CD4-positive, CD25-positive, alpha-beta regulatory T cell (primary cell): ENCODE measurements at regions not wholly inside any gene's neighbourhood (a gene's known extent, or its start where the extent isn't known, plus 50 kb on each side); places are given as distances from the start of the nearest gene placed in this dataset.
A peak's percentile ranks its signal among the peaks of the same experiment; 100 is the strongest.
"Not testable (repeated sequence)": the region's sequence is repeated elsewhere in the genome, so short reads cannot be mapped to it uniquely, and the experiment has no call there.

Source experiments
- ATAC-seq, 2 donors: fragments of 150-1000 bp; cut with Tn5 transposase; one replicate each; pipeline ENCODE4 v1.10.0; 2021; ENCODE audit warnings: low read depth in 2 of 2, moderate number of reproducible peaks in 2 of 2, moderate library complexity in 1 of 2
- DNase-seq, 3 donors: peaks; one replicate each; pipeline versions ENCODE4 v3.0.0 to v3.0.0-alpha.2; 2012 to 2022; ENCODE audit warnings: mixed read lengths in 1 of 3
- H3K27ac ChIP-seq: one replicate; pipeline ENCODE4 v1.7.0; 2013; ENCODE audit warnings: mild to moderate bottlenecking, low read length; ENCODE audit not compliant: insufficient read depth, poor library complexity, severe bottlenecking
- H3K27me3 ChIP-seq: one replicate; pipeline ENCODE4 v1.7.0; 2013; ENCODE audit warnings: low read length; ENCODE audit not compliant: control insufficient read depth, insufficient read depth
- H3K36me3 ChIP-seq: one replicate; pipeline ENCODE4 v1.7.0; 2013; ENCODE audit warnings: mild to moderate bottlenecking, low read length, moderate library complexity; ENCODE audit not compliant: control insufficient read depth, insufficient read depth
- H3K4me1 ChIP-seq: 2 replicates; pipeline ENCODE4 v1.7.0; 2013; ENCODE audit warnings: mild to moderate bottlenecking, low read length; ENCODE audit not compliant: insufficient read depth, control insufficient read depth, poor library complexity, severe bottlenecking
- H3K4me3 ChIP-seq: one replicate; pipeline ENCODE4 v1.7.0; 2013; ENCODE audit warnings: low read depth, mild to moderate bottlenecking, low read length, moderate library complexity
- H3K9me3 ChIP-seq, 2 experiments: 1 replicate in 1 of 2; 2 replicates in 1 of 2; pipeline ENCODE4 v1.7.0; 2013; ENCODE audit warnings: low read length in 2 of 2, mild to moderate bottlenecking in 1 of 2, moderate library complexity in 1 of 2; ENCODE audit not compliant: control insufficient read depth in 2 of 2
- H3K27ac Mint-ChIP-seq, 3 donors: one replicate each; pipeline ENCODE4 v1.8.0; 2020 to 2022; ENCODE audit warnings: mild to moderate bottlenecking in 3 of 3, mixed read lengths in 3 of 3, moderate library complexity in 2 of 3
- H3K27me3 Mint-ChIP-seq: one replicate; pipeline ENCODE4 v1.8.0; 2022; ENCODE audit warnings: mild to moderate bottlenecking, mixed read lengths
- H3K36me3 Mint-ChIP-seq: one replicate; pipeline ENCODE4 v1.8.0; 2020; ENCODE audit warnings: mixed read lengths
- H3K4me1 Mint-ChIP-seq, 4 donors: one replicate each; pipeline ENCODE4 v1.8.0; 2020 to 2022; ENCODE audit warnings: mixed read lengths in 4 of 4, mild to moderate bottlenecking in 1 of 4
- H3K4me3 Mint-ChIP-seq, 4 donors: one replicate each; pipeline ENCODE4 v1.8.0; 2020 to 2022; ENCODE audit warnings: mild to moderate bottlenecking in 4 of 4, mixed read lengths in 4 of 4, moderate library complexity in 3 of 4
- H3K9me3 Mint-ChIP-seq, 7 donors: one replicate each; pipeline ENCODE4 v1.8.0; 2020 to 2022; ENCODE audit warnings: mixed read lengths in 7 of 7, mild to moderate bottlenecking in 3 of 7, moderate library complexity in 2 of 7

DNA sequence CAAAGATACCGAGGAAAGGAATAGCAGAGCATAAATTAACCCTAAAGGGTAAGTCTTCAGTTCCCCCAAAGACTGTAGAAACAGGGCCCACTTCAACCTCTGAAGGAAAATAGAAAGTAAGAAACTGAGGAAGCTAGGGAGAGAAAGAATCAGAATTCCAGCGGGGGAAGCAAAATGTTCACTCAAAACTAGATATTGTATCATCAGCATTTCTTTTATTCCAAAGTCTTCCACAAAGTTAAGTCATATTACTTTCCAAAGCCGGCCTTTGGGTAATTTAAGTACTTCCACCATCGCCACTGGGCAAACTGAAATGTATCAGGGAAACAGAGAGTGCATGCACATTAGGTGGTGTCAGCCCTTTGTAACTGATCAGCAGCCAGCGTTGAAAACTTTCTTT, 88.3 kb downstream of the RSL24D1 start:
- ATAC-seq (no peak), DNase-seq (no peak)
- Histone ChIP-seq H3K36me3 (no peaks in the 10 kb centered on the region), H3K4me3 (no peak overlapping the region), H3K4me1 (no peaks in the 10 kb centered on the region), H3K27ac (no peak overlapping the region), H3K27me3 (peaks cover 3% of the 10 kb centered on the region), H3K9me3 (no peaks in the 10 kb centered on the region)
- peaks cover 0 to 6% (median under 1%) of the 10 kb centered on the region in 7 donors for H3K9me3 Mint-ChIP-seq
- H3K36me3 Mint-ChIP-seq: no peaks in the 10 kb centered on the region
- peak overlapping the region in 1 of 3 donors; percentile 37 for H3K27ac Mint-ChIP-seq
- no peaks in the 10 kb centered on the region for H3K4me1 Mint-ChIP-seq
- H3K27me3 Mint-ChIP-seq: peaks cover 13% of the 10 kb centered on the region
- H3K4me3 Mint-ChIP-seq: no peak overlapping the region

DNA sequence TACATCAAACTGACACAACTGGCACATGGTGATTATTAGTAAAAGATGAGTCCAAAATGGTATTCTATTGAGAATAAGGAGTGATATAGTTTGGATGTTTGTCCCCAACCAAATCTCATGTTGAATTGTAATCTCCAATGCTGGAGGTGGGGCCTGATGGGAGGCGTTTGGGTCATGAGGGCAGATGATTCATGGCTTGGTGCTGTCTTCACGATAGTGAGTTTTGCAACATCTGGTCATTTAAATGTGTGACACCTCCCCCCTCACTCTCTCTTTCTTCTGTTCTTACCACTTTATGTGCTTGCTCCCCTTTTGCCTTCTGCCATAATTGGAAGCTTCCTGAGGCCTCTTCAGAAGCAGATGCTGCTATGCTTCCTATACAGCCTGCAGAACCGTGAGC, 90.6 kb downstream of the RSL24D1 start:
- Mint-ChIP-seq H3K9me3 (peaks cover 0 to 7% (median 2%) of the 10 kb centered on the region in 7 donors), H3K27me3 (peaks cover 14% of the 10 kb centered on the region), H3K4me1 (no peaks in the 10 kb centered on the region), H3K36me3 (no peaks in the 10 kb centered on the region), H3K4me3 (no peak overlapping the region), H3K27ac (no peak overlapping the region)
- H3K36me3 ChIP-seq: no peaks in the 10 kb centered on the region
- no peak overlapping the region for H3K27ac ChIP-seq
- DNase-seq (no peak), ATAC-seq (no peak)
- H3K9me3 ChIP-seq: no peaks in the 10 kb centered on the region
- H3K4me1 ChIP-seq: no peaks in the 10 kb centered on the region
- H3K27me3 ChIP-seq: peaks cover 3% of the 10 kb centered on the region
- H3K4me3 ChIP-seq: no peak overlapping the region

DNA sequence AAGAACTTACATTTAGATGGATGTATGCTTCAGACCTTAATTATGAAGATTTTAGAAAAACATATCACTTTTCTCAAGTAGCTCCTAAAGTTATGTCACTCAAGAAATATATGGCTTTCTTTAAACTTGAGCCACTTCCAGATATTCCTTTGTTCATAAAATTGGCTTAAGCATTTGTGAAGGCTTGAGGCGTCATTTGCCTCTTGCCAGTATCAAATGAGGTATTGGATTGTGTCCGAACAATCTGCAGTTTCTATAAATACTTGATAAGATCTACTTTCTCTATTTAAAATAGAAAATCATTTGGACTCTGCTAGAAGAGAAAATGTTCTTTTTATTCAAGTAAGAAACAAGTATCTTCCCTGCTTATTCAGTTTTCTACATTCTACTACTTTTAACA, 102.6 kb downstream of the RSL24D1 start:
- no peak for DNase-seq
- no peaks in the 10 kb centered on the region for H3K27me3 ChIP-seq
- no peaks in the 10 kb centered on the region for H3K4me1 Mint-ChIP-seq

GRCh38 chr15:55088207-55088606, 108.5 kb downstream of the RSL24D1 start:
- Histone ChIP-seq H3K4me3 (no peak overlapping the region), H3K9me3 (peaks cover 0 to 1% of the 10 kb centered on the region in 2 experiments), H3K27ac (no peak overlapping the region), H3K36me3 (no peaks in the 10 kb centered on the region), H3K4me1 (no peaks in the 10 kb centered on the region), H3K27me3 (no peaks in the 10 kb centered on the region)
- H3K4me1 Mint-ChIP-seq: no peaks in the 10 kb centered on the region
- DNase-seq (no peak), ATAC-seq (no peak)
- H3K9me3 Mint-ChIP-seq: peaks cover 0 to 7% (median 5%) of the 10 kb centered on the region in 7 donors
- no peaks in the 10 kb centered on the region for H3K36me3 Mint-ChIP-seq
- H3K4me3 Mint-ChIP-seq: no peak overlapping the region
- H3K27me3 Mint-ChIP-seq: peaks cover 4% of the 10 kb centered on the region
- no peak overlapping the region for H3K27ac Mint-ChIP-seq

More for the DNA sequence above, 102.6 kb downstream of the RSL24D1 start:
- no peak for ATAC-seq
- Mint-ChIP-seq H3K9me3 (peaks cover 0 to 7% (median 0%) of the 10 kb centered on the region in 7 donors), H3K27me3 (peaks cover 3% of the 10 kb centered on the region), H3K36me3 (no peaks in the 10 kb centered on the region), H3K27ac (no peak overlapping the region), H3K4me3 (no peak overlapping the region)
- no peaks in the 10 kb centered on the region for H3K9me3 ChIP-seq
- no peak overlapping the region for H3K4me3 ChIP-seq
- H3K27ac ChIP-seq: no peak overlapping the region
- no peaks in the 10 kb centered on the region for H3K4me1 ChIP-seq
- H3K36me3 ChIP-seq: no peaks in the 10 kb centered on the region

GRCh38 chr15:55084673-55085072, 112.1 kb downstream of the RSL24D1 start:
- Histone ChIP-seq H3K36me3 (no peaks in the 10 kb centered on the region), H3K4me3 (no peak overlapping the region), H3K9me3 (peaks cover 0 to 1% of the 10 kb centered on the region in 2 experiments), H3K27ac (no peak overlapping the region), H3K4me1 (no peaks in the 10 kb centered on the region), H3K27me3 (no peaks in the 10 kb centered on the region)
- H3K9me3 Mint-ChIP-seq: peaks cover 0 to 7% (median 3%) of the 10 kb centered on the region in 7 donors
- H3K4me3 Mint-ChIP-seq: no peak overlapping the region
- ATAC-seq: no peak
- H3K4me1 Mint-ChIP-seq: no peaks in the 10 kb centered on the region
- no peak for DNase-seq
- H3K36me3 Mint-ChIP-seq: no peaks in the 10 kb centered on the region
- no peak overlapping the region for H3K27ac Mint-ChIP-seq
- H3K27me3 Mint-ChIP-seq: peaks cover 4% of the 10 kb centered on the region

DNA sequence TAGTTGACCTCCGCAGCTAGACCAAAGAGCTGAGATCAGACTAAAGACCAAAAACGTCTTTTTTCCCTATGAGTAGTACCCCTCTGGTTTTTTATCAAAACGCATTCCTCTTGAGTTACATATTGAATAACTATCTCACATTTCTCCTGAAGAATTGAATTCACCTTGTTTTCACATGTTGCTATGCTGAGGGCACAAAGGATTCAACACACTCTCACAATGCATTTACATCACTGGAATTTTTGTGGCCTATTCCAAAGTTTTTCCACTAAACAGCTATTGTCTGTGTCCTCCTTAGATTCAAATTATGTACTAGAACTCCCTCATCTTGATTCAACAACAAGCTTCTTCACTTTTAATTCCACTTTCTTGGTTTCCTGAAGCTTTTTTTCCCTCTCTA, 112.5 kb downstream of the RSL24D1 start:
- Histone ChIP-seq H3K4me3 (no peak overlapping the region), H3K36me3 (no peaks in the 10 kb centered on the region), H3K9me3 (peaks cover 0 to 1% of the 10 kb centered on the region in 2 experiments), H3K4me1 (no peaks in the 10 kb centered on the region), H3K27ac (no peak overlapping the region), H3K27me3 (no peaks in the 10 kb centered on the region)
- peaks cover 7% of the 10 kb centered on the region for H3K27me3 Mint-ChIP-seq
- peaks cover 0 to 7% (median 2%) of the 10 kb centered on the region in 7 donors for H3K9me3 Mint-ChIP-seq
- H3K4me3 Mint-ChIP-seq: no peak overlapping the region
- no peaks in the 10 kb centered on the region for H3K4me1 Mint-ChIP-seq
- H3K36me3 Mint-ChIP-seq: no peaks in the 10 kb centered on the region
- DNase-seq (no peak), ATAC-seq (no peak)
- peak overlapping the region in 1 of 3 donors; percentile 16 for H3K27ac Mint-ChIP-seq

DNA sequence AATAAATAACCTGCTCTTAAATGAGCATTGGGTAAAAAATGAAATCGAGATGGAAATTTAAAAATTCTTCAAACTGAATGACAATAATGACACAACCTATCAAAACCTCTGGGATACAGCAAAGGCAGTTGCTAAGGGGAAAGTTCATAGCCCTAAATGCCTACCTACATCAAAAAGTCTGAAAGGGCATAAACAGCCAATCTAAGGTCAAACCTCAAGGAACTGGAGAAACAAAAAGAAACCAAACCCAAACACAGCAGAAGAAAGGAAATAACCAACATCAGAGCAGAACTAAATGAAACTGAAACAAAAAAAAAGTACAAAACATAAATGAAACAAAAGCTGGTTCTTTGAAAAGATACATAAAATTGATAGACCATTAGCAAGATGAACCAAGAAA, 119.7 kb downstream of the RSL24D1 start:
- not testable (repeated sequence) for H3K27me3 Mint-ChIP-seq, H3K27ac ChIP-seq, H3K36me3 Mint-ChIP-seq, ATAC-seq, H3K4me1 ChIP-seq, H3K9me3 ChIP-seq, H3K27me3 ChIP-seq, H3K36me3 ChIP-seq
- peak overlapping the region; percentile 26 for H3K4me3 ChIP-seq
- H3K27ac Mint-ChIP-seq: peak overlapping the region in 2 of 3 donors; percentile 51 to 96
- H3K4me3 Mint-ChIP-seq: peak overlapping the region in 3 of 4 donors; percentile 12 to 36 (median 24)
- peak in 2 of 3 donors; percentile 1 to 71 for DNase-seq
- H3K4me1 Mint-ChIP-seq: peaks cover 10 to 31% (median 21%) of the 10 kb centered on the region in 4 donors
- peaks cover 2 to 21% (median 5%) of the 10 kb centered on the region in 7 donors for H3K9me3 Mint-ChIP-seq

- H3K27ac Mint-ChIP-seq: peak overlapping the region in 1 of 3 donors; percentile 23
- no peak overlapping the region for H3K4me3 ChIP-seq
- no peak overlapping the region for H3K4me3 Mint-ChIP-seq
- H3K36me3 Mint-ChIP-seq: no peaks in the 10 kb centered on the region
- H3K27me3 Mint-ChIP-seq: peaks cover 8% of the 10 kb centered on the region
- no peak for DNase-seq
- no peak for ATAC-seq
- H3K9me3 ChIP-seq: no peaks in the 10 kb centered on the region
- H3K4me1 Mint-ChIP-seq: peaks cover 10 to 31% (median 21%) of the 10 kb centered on the region in 4 donors
- peaks cover 2 to 21% (median 5%) of the 10 kb centered on the region in 7 donors for H3K9me3 Mint-ChIP-seq
- no peaks in the 10 kb centered on the region for H3K36me3 ChIP-seq
- H3K4me1 ChIP-seq: no peaks in the 10 kb centered on the region
- no peaks in the 10 kb centered on the region for H3K27me3 ChIP-seq
- no peak overlapping the region for H3K27ac ChIP-seq
Observed at GRCh38 chr15:55074431-55074830, 122.3 kb downstream of the RSL24D1 start.
